HG02623 (cell line): ENCODE measurements at regions not wholly inside any gene's neighbourhood (a gene's known extent, or its start where the extent isn't known, plus 50 kb on each side); places are given as distances from the start of the nearest gene placed in this dataset.

ENCODE experiments used
- ATAC-seq: cut with Tn5 transposase; IDR thresholded peaks from one replicate; pipeline ENCODE4 v1.9.1; 2021; ENCODE audit warnings: moderate library complexity; ENCODE audit not compliant: unreplicated experiment

DNA sequence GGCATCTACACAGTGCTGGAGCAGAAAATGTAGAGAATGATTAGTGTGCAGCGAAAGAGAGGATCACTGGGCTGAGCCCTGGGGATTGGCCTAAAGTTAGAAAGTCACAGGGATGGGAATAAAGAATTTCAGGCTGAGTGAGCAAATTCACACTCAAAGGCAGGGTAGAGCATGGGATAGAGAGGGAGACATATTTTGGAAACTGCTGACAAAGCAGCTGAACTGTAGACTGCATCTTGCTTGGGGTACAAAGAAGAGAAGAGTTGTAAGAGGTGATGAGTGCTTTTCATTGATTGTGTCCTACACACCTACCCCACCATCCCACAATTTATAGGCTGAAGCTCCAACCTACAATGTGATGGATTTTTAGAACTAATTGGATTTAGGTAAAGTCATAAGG lies 677.8 kb downstream of the TAF11L14 start:
- ATAC-seq, result no peak

DNA sequence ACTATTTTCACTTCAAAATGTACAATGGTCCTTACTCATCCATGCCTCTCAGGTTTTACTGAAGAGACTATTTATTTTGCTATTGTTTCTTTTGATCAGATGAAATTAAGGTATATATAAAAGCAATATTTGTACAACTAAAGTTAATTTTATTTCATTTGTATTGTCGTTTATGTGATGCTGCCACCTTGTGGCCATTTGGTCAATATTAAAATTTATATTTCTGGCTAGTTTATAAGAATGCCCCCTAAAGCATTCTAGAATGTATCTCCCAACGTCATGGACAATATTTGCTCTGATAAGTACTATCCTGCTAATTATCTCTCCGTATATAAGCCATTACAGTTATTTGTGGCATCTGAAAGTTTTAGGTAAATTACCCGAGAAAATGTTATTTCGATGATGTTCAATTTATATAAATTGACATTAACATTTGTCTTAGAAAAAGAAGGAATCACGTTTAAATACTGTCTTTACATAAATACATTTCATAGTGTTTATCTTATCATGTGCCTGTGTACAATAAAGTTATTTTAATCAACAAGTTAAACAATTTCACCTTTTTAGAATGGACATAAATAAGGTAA lies 680.0 kb downstream of the TAF11L14 start:
- ATAC-seq, result no peak

DNA sequence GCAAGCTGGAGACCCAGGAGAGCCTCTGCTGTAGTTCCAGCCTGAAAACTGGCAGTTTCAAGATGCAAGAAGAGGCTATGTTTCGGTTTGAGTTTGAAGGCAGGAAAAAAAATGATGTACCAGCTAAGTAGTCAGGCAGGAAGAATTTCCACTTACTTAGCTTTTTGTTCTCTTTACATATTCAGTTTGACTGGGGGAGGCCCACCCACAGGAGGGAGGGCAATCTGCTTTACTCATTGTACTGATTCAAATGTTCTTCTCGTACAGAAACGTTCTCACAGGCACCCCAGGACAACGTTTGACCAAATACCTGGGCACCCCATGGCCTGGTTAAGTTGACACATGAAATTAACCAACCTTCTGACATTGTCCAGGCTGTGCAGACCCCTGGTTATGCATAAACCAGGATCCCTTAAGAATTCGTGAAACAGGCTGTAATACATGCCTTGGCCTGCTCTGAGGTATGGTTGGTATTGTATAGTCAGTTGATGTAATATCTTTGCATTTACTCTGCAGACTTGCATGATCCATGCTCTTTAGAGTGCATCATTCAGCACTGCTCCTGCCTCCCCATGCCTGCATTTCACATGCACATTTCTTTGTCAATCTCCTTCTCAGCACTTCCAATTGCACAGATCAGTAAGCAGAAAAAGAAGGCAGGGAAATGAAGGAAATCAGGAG lies 687.1 kb downstream of the TAF11L14 start:
- no peak for ATAC-seq

DNA sequence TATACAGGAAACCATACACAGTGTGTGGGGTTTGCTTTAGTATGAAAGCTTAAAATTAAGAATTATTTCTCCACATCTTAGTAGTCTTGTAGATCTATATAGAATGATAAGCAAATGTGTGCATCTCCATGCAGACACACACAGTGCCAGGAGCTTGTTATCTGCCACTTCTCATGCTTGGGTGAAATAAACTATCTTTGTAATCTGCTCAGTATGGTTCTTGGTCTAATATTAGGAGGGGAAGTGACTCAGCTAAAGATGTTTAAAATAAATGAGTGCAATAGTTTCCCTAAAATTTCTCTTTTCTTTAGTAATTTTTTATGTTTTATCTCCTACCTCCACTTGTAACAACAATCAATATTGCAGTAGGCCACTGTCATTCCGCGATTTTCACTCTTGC lies 689.6 kb downstream of the TAF11L14 start:
- ATAC-seq, result no peak

DNA sequence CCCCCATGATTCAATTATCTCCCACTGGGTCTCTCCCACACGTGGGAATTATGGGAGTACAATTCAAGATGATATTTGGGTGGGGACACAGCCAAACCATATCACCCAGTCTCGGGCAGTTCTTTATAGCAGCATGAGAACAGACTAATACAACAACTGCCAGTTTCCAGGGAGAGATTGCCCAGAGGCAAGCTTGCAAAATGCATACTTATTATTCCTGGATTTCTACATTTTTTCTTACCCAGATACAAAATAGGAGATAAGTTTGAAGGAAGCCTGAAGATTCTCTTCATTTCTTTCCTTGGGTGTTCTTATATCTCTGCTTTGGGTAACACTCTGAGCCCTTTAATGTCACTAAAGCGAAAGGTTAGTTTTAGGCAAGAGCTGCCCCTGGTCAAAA lies 691.2 kb downstream of the TAF11L14 start:
- no peak for ATAC-seq

DNA sequence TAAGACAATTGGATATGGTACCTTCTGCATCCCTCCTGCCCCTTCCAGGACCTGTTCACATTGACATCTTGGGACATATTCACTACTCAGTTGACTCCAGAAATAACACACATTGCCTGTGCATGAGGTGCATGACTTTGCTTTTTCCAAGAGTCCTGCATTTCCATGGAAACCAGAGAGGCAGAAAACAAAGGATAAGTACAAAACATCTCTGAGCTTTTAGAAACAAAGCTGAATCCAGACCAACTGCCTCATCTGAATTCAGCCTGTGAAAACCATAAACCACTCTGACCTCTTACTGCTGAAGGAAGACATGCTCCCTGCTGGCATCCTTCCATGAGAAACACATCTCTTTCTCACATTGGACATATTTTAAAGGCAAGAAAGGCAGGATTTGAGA lies 695.1 kb downstream of the TAF11L14 start:
- no peak for ATAC-seq

DNA sequence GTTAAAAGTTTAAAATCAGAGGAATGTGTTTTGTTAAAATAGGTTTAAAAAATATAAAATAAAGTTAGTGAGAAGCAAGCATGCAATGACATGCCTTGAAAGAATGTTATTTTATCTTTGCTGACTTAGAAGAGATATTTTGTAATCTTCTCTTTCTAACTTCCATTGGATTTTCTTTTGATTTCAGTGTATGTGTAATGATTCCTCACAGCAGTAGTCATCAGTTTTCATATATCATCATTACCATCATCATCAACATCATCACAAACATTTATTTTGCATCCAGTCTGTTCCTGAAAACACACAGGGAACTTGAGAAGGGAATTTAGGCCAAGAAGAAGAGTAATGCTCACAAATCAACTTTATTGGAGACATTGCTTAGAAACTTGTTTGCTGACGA lies 699.6 kb downstream of the TAF11L14 start:
- ATAC-seq, result no peak

DNA sequence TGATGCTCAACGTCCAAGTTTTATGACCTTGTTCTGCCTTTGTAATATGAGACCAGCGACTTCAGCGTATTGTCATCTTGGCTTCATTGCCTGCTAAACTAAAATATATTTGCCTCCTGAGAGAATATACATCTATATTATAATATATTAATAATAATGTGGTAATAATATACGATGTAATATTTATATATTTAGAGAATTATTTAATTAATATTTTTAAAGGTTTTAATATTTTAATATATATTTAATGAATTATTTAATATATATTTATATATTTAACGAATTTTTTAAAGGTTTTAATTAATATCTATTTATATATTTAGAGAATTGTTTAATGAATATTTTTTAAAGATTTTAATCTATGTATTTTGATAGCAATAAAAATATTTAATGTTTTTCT lies 700.7 kb downstream of the TAF11L14 start:
- no peak for ATAC-seq

DNA sequence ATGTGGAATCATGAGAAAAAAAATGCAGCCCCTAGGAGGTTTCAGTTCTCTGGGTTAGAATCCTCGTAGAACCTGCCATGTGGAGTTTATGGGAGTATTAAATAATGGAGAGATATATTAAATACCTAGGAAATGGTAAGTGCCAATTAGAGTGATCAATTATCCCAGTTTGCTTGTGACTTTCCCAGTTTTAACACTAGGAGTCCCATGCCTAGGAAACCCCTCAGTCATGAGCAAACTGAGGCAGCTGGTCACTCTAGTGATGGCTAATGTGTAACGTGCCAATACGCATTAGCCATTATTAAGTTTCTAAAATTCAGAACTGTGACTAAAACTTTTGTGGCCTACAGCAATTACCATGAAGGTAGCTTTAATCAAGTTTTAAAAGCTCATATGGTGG lies 720.6 kb downstream of the TAF11L14 start:
- ATAC-seq, result no peak

DNA sequence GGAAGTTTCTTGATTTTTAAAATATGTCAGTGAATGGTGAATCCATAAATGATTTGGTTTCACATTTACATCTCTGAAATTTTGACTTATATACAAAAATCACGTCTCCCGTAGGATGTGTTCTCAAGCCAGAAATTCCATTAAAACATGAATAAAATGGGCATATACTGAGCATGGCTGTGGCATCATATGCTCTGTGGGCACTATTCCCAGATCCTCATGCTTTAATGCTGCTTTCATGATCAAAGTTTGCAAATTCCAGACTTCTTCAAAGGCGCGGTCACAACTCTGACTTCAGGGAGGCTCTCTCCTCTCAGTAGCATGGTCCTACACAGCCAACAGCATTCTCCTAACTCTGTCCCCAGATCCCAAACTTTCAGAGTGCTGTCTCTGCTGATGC lies 723.2 kb downstream of the TAF11L14 start:
- ATAC-seq, result no peak

DNA sequence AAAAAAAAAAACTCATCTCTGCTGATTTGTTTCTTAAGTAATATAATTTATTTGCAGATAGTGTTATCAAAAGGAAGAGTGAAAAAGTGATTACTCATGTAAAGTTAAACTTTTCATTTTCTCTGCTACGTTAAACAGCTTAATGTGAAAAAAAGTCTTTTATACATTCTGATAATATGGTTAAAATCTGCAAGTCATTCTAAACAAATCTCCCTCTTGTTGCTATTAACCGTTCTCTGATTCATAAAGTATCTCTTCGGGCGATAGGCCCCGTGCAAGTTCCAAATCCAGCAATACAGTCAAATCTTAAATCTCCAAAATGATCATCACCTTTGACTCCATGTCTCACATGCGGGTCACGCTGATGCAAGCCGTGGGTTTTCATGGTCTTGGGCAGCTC lies 732.0 kb downstream of the TAF11L14 start:
- ATAC-seq, result no peak

DNA sequence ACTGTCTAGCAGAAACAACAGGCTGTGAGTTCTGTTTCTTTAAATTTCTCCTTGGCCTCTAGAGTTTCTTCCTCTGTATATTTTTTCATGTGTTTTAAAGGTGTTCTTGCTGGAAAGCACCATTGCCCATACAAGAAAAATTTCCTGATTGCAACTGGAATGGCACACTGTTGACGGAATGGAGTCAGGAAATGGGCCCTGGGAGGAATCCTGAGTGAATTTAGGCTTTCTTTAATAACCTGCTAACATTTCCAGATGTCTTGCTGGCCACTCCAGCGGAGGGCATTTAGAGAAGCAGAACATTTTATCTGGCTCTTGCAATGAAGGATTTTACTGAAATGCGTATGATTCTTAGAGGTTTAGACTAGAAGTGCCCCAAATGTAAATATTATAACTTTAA lies 736.3 kb downstream of the TAF11L14 start:
- ATAC-seq, result no peak

DNA sequence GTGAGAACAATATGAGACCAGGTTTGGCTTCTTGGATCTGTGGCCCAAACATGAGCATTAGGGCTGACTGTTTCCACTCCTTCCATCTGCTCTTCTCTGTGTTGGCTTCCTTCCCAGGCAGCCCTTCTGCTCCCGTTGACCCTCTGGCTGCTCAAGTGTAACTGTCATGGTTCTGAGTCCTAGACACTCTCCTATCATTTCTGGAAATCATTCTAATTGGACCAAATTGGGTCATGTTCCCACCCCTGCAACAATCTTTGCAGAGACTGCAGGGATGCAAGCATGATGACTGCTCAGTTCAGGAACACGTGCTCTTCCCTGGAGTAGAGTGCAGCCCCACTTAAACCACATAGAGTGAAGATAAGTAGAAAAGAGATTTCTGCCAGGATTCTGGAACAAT lies 741.4 kb downstream of the TAF11L14 start:
- ATAC-seq, result no peak

DNA sequence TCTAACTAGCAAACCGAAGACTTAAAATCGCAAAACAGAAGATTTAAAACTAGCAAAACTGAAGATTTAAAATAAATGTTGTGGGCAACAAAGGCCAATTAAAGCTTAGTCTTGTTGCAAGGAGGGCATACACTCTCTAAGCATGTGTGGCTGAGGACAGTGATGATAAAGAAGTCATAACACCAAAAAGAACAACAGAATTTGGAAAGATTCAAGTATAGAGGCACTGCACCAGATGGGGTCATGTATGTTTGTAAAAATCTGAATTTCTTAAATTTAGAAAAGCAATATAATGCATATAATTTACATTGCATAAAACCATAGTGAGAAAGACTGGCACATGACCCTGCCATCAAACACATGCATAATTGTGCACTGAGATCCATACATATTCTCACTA lies 743.8 kb downstream of the TAF11L14 start:
- no peak for ATAC-seq

DNA sequence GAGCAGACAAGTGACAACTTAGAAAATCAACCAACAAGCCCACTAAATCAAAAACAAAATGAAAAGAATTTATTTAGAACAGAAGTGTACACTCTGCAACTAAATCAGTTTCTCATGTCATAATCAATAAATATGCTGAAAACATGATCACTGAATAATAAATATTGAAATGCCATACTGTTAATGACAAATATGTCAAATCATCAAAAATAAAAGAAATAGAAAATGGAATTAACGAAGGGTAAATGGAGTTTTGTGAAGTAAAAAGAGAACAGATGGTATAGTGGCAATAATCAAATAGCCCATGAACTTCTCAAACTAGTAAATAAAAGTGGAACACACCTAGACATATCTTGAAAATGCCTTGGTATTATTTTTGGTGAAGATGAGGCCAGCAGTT lies 744.9 kb downstream of the TAF11L14 start:
- ATAC-seq, result no peak

DNA sequence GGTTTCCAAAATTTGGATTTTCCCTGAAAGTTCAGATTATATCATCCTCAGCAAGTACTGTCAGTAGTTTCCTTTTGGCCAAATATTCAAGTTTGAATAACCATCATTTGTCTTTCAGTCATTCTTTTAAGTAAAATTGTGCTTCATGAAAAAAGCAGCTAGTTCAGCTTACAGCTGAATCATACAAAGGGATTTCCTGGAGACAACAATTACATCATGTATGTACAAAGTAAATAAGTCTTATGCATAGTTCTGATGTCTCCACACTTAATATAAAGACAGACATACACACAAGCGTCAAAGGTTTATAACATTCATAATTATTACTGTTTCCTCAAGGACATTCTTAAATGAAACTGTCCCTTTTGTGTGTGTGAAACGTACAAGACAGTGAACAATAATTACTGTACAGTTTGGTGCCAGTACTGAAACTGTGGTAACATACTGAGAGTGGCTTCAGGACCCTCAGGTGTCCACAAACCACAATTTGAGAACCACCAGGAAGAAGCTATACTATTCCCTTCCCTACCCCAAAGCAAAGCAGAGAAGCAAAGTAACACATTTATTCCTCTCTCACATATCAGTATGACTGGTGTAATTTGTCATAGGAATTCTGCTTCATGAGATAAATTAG lies 746.6 kb downstream of the TAF11L14 start:
- no peak for ATAC-seq

DNA sequence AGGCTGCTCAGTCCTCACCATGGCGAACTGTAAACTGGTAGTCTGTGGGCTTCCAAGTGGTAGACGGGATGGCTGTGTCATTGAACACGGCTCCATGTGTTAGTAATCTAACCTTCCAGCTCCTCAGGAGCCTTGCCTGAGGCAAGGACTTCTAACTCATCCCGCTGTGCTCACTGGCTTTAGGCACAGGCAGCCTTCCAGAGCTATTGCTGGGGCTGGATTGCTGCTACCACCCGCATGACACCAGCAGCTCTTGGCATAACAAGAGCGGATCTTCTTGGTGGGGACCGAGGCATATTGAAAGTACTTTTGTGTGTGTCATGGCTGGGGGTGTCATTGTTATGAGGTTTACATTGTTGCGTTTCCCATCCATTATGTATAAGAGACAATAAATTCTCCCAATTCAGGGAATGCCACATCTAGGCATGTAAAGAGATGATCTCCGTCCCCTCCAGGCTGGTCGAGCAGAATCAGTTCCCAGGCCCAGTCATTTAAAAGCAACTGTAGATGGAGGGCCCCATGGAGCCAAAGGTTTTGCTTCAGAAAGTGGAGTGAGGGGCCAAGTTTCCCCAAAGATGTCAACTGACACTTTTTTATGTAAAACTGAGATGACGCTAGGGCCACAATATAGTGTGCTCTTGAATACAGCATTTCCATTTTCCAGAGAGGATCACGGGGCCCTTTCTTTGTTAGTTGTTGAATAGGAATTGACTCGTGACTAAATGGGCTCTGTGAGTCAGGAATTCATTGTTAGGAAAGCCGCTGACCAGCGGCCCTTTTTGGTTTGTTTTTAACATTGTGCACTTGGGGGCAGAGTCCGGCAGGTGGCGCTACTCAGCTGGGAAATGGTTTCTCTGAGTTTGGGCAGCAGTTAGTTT lies 759.5 kb downstream of the TAF11L14 start:
- ATAC-seq, result peak; percentile 61

DNA sequence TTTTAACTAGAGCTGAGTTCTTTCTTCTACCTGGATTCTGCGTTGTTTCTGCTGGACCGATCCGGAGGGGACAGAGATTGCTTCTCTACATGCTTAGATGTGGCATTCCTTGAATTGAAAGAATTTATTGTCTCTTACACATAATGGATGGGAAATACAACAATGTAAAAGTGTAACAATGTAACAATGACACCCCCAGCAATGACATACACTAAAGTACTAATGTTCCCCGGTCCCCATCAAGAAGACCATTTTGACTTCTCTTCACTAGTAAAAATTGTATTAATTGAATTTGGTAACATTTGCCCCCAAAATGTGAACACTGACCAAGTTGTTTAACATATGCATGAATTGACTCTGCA lies 760.2 kb downstream of the TAF11L14 start:
- ATAC-seq, result no peak

DNA sequence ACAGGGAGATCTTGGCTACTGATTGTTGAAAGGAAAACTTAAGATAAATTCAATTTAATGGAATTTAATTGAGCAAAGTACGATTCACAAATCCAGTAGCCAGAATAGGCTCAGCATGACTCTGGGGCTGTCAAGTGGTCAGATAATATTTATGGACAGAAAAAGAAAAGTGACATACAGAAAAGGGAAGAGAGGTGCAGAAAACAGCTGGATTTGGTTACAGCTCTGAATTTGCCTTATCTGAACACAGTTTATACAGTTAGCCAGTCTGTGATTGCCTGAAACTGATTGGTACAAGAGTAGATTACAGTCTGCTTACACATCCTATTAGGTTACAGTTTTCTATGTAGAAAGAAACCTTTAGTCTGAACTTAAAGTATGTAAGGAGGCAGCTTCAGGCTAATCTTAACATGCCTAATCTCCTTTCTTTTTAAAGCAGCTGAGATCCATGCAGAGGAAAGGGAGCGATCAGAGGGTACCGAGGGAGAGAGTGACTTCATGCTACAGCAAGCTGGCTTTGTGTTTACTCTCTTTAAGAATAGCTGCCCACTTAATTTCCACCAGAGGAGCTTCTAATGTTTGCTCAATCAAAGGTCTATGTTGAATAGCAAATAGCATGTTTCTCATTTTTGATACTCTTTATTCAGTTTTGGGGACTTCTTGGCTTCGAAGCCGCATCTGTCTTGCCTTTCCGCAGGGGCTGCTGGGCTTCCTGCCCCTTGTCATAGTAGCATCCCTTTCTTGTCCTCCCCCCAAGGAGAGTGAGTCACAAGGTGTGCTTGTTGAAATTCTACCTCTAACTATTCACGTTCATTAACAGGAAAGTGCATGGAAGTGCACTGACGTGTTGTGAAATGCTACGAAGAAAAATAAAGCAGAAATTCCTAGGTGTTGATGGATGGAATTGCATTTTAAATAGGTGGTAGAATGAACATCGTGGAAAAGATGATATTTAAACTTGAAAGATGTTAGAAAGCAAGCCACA lies 761.2 kb downstream of the TAF11L14 start:
- no peak for ATAC-seq

DNA sequence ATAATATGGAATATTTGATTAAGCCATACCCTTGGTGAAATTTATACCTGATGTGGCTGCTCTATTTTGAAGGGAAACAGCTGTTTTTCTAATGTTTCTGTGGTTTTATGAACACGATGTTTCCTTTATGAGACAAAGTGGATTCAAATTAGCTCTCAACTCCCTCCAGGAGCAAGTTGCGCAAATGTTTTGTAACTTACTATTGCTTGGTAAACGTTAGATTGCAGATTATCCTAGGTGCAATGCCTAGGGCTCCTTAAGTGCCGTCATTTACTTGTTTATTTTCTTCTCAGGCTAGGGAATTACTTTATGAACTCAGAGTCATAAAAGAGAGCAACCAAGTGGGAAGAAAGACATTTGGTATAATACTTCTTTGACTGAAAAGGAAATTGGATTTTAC lies 763.1 kb downstream of the TAF11L14 start:
- no peak for ATAC-seq

DNA sequence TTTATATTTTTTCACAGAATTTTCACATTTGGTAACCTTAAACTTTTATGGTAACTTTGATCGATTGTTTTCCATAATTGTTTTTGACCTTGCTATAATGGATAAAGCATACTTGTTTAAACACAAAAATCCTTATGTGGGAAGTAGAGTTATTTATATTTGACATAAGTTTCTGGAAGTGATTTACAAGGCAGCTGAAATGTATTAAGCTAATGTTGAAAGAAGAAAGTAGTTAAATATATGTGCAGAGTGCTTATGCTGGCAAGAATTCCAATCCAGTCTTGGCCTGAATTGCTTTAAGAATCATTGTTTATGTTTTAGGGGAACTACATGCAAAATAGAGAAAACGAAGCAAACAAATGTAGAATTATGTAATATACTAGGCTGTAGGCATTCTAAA lies 763.6 kb downstream of the TAF11L14 start:
- no peak for ATAC-seq
